Osteoblast (primary cell): ENCODE measurements at regions not wholly inside any gene's neighbourhood (a gene's known extent, or its start where the extent isn't known, plus 50 kb on each side); places are given as distances from the start of the nearest gene placed in this dataset.

Experiments
- DNase-seq: peaks from one replicate; pipeline ENCODE4 v3.0.0; 2011; ENCODE audit warnings: low spot score, mixed read lengths; ENCODE audit not compliant: insufficient read length; ENCODE audit errors: missing footprints
- H2AFZ ChIP-seq: 2 replicates; pipeline ENCODE4 v1.6.0; 2011; ENCODE audit warnings: mild to moderate bottlenecking, low read length
- H3K27ac ChIP-seq: 2 replicates; pipeline ENCODE4 v1.5.1; 2011; ENCODE audit warnings: mild to moderate bottlenecking, low read depth, low read length, moderate library complexity
- H3K27me3 ChIP-seq: 2 replicates; pipeline ENCODE4 v1.6.0; 2012; ENCODE audit warnings: mild to moderate bottlenecking, control low read depth, inconsistent platforms, low read length, moderate library complexity; ENCODE audit not compliant: insufficient read depth
- H3K36me3 ChIP-seq: 2 replicates; pipeline ENCODE4 v1.5.1; 2011; ENCODE audit warnings: mild to moderate bottlenecking, low read length, control low read depth, moderate library complexity; ENCODE audit not compliant: insufficient read depth
- H3K4me1 ChIP-seq: 2 replicates; pipeline ENCODE4 v1.5.1; 2011; ENCODE audit warnings: mild to moderate bottlenecking, low read length, control low read depth, moderate library complexity; ENCODE audit not compliant: insufficient read depth
- H3K4me2 ChIP-seq: 2 replicates; pipeline ENCODE4 v1.6.0; 2011; ENCODE audit warnings: mild to moderate bottlenecking, low read length; ENCODE audit not compliant: insufficient read depth
- H3K4me3 ChIP-seq: fragments of 200-600 bp; sonication (generic); 3 replicates; pipeline ENCODE4 v1.5.1; 2012; ENCODE audit warnings: mild to moderate bottlenecking, low read length, inconsistent platforms; ENCODE audit not compliant: insufficient read depth
- H3K79me2 ChIP-seq: 2 replicates; pipeline ENCODE4 v1.6.0; 2012; ENCODE audit warnings: mild to moderate bottlenecking, low read length, control low read depth, inconsistent platforms; ENCODE audit not compliant: insufficient read depth
- H3K9me3 ChIP-seq: 2 replicates; pipeline ENCODE4 v1.5.1; 2011; ENCODE audit warnings: low read depth, low read length, control low read depth
- H4K20me1 ChIP-seq: 2 replicates; pipeline ENCODE4 v1.6.0; 2012; ENCODE audit warnings: mild to moderate bottlenecking, low read length, control low read depth; ENCODE audit not compliant: insufficient read depth
- TF ChIP-seq, protein P1 (sequence below): IDR thresholded peaks from 2 replicates; pipeline ENCODE4 v1.5.1; 2011; ENCODE audit warnings: mild to moderate bottlenecking, low read depth, low read length, moderate library complexity; ENCODE audit errors: extremely low read depth

DNA sequence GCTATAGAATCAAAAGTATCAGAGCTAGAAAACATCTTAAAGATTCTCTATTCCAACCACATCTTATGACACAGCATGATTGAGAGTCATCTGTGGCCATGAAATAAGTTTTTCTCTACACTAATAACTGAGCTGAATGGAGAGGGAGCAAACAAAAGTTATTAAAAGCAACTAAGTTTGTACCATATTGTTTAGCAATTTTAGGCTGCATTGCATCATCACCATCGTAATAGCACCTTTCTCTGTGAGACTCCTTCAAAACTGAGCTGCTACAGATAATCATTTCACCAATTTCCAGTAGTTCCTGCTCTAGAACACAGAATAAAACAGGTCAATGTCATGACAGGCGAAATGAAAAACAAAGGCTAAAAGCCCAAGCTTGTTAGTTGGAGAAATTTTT is 1183.9 kb downstream of the DIAPH3 start:
- Histone ChIP-seq H2AFZ (no peak overlapping the region), H3K36me3 (no peaks in the 10 kb centered on the region), H4K20me1 (no peaks in the 10 kb centered on the region), H3K4me3 (no peak overlapping the region), H3K4me1 (no peaks in the 10 kb centered on the region), H3K9me3 (no peaks in the 10 kb centered on the region), H3K27me3 (no peaks in the 10 kb centered on the region), H3K4me2 (no peak overlapping the region), H3K27ac (no peak overlapping the region), H3K79me2 (no peaks in the 10 kb centered on the region)
- TF ChIP-seq, protein P1, sequence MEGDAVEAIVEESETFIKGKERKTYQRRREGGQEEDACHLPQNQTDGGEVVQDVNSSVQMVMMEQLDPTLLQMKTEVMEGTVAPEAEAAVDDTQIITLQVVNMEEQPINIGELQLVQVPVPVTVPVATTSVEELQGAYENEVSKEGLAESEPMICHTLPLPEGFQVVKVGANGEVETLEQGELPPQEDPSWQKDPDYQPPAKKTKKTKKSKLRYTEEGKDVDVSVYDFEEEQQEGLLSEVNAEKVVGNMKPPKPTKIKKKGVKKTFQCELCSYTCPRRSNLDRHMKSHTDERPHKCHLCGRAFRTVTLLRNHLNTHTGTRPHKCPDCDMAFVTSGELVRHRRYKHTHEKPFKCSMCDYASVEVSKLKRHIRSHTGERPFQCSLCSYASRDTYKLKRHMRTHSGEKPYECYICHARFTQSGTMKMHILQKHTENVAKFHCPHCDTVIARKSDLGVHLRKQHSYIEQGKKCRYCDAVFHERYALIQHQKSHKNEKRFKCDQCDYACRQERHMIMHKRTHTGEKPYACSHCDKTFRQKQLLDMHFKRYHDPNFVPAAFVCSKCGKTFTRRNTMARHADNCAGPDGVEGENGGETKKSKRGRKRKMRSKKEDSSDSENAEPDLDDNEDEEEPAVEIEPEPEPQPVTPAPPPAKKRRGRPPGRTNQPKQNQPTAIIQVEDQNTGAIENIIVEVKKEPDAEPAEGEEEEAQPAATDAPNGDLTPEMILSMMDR: no peak
- no peak for DNase-seq

DNA sequence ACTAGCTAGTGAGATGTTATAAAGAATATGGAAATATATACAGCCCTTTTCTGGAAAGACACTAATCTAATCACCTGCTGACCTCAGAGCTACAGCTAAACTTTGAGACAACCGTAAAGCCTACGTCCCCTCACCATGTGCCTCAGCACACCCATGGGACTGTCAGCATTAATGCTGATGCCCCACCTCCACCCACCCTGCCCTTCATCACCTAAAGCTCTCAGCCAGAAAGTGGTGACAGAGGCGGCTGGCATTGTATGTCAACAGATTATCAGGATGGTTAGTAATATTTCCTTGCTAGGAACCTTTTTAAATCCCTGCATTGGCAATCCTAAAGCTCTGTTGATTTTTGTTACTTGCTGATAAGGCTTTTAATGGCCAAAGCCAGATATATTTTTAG is 1177.9 kb downstream of the DIAPH3 start:
- TF ChIP-seq, protein P1: no peak
- Histone ChIP-seq H3K9me3 (no peaks in the 10 kb centered on the region), H3K79me2 (no peaks in the 10 kb centered on the region), H3K4me3 (no peak overlapping the region), H3K27me3 (no peaks in the 10 kb centered on the region), H3K27ac (no peak overlapping the region), H4K20me1 (no peaks in the 10 kb centered on the region), H3K4me2 (no peak overlapping the region), H2AFZ (no peak overlapping the region), H3K4me1 (no peaks in the 10 kb centered on the region), H3K36me3 (no peaks in the 10 kb centered on the region)
- DNase-seq: no peak

DNA sequence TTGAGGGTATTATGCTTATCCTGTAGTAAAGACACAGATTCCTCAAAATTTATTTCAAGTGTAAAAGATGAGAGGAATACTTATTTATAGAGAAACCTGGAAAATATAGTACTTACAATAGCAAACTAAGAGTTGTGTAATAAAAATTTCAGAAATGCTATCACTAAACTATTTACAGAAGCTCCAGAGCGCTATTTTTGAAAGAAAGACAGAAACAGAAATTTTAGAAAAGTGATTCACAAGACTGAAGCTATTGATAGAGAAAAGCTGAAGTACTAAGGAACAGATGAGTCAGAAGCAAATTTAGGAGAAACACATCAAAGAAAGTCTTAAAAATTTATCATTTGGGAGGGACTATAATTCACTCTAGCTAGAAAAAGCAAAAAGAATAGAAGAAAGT is 1174.2 kb downstream of the DIAPH3 start:
- Histone ChIP-seq H3K36me3 (no peaks in the 10 kb centered on the region), H3K4me3 (no peak overlapping the region), H2AFZ (no peak overlapping the region), H4K20me1 (no peaks in the 10 kb centered on the region), H3K27me3 (no peaks in the 10 kb centered on the region), H3K27ac (no peak overlapping the region), H3K4me1 (no peaks in the 10 kb centered on the region), H3K79me2 (no peaks in the 10 kb centered on the region), H3K9me3 (no peaks in the 10 kb centered on the region), H3K4me2 (no peak overlapping the region)
- TF ChIP-seq, protein P1: no peak
- DNase-seq: no peak

DNA sequence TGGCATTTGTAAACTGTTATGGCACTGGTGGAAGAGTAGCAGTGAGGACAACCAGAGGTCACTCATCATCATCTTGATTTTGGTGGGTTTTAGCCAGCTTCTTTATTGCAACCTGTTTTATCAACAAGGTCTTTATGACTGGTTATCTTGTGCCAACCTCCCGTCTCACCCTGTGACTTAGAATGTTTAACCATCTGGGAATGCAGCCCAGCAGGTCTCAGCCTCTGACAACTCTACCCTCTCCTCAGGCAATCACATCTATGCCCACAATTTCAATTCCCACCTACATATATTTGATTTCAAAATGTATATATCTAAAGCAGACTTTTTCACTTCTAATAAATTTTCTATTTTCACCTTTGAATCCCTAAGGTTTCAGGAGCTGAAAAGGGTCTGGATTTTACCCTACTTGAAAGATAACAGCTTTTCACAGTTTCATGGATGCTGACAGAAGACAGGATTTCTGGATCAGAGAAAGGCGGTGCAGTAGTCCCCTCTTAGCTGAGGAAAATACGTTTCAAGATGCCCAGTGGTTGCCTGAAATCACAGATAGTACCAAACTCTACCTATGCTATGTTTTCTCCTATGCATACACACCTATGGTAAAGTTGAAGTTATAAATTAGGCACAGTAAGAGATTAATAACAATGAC is 1171.8 kb downstream of the DIAPH3 start:
- H3K4me3 ChIP-seq: no peak overlapping the region
- H3K79me2 ChIP-seq: no peaks in the 10 kb centered on the region
- TF ChIP-seq, protein P1: no peak
- no peak overlapping the region for H2AFZ ChIP-seq
- H3K4me1 ChIP-seq: no peaks in the 10 kb centered on the region
- no peaks in the 10 kb centered on the region for H4K20me1 ChIP-seq
- H3K4me2 ChIP-seq: no peak overlapping the region
- H3K27me3 ChIP-seq: no peaks in the 10 kb centered on the region
- no peaks in the 10 kb centered on the region for H3K9me3 ChIP-seq
- H3K27ac ChIP-seq: no peak overlapping the region
- no peaks in the 10 kb centered on the region for H3K36me3 ChIP-seq
- no peak for DNase-seq
